HG03064 (cell line): ENCODE measurements at regions not wholly inside any gene's neighbourhood (a gene's known extent, or its start where the extent isn't known, plus 50 kb on each side); places are given as distances from the start of the nearest gene placed in this dataset.
"Not testable (repeated sequence)": the region's sequence is repeated elsewhere in the genome, so short reads cannot be mapped to it uniquely, and the experiment has no call there.

Source experiments
- ATAC-seq: cut with Tn5 transposase; IDR thresholded peaks from one replicate; pipeline ENCODE4 v1.9.1; 2021; ENCODE audit warnings: low read depth; ENCODE audit not compliant: unreplicated experiment

DNA sequence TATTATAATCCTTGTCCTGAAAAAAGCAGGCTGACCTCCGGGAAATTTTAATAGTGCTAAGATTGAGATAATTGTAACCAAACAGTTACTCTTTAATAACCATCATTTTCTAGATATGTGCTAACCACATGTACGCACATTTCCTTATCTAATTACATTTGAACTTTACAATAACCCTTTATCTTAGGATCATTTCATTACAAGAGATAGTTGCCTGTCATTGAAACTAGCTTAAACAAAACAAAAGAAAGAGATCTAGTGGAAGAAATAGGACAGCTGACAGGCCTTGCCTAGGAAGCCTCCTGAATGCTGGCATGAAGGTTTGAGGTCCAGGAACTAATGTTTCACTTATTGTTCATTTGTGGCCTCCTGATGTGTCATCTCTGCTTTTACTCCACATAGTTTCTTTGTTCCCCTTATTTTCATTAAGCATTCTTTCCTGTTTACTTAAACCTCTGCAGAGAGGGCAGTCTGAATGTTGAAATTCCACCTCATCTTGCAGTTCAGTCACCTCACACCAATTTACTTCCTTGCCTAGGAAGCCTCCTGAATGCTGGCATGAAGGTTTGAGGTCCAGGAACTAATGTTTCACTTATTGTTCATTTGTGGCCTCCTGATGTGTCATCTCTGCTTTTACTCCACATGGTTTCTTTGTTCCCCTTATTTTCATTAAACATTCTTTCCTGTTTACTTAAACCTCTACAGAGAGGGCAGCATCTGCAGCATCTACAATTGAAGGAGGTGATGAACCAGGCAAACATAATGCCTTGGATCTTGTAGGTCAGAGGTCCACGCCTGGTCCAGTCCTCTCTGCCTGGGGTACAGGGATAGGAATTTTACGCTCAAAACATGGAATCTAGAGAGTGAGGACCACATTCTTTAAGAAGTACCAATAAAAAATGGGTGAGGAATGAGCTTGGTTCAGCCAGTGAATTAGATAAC lies 247.5 kb downstream of the SPATA31A6 start:
- not testable (repeated sequence) for ATAC-seq

DNA sequence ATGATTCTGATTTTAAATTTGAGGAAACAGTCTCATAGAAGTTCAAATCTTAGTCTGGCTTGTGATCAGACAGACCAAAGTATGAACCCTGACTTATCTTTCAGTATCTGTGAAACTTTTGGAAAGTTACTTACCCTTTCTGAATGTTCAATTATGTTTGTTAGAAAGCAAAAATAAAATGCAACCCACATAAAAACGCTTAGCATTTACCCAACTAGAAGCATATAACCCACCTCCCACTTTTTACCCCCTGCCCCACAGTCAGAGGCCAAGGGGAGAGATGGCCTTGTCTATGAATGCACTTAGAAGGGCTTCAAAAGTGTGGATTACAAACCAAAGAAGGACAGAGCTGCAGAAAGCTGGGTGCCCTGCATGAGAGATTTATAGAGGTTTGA lies 248.2 kb downstream of the SPATA31A6 start:
- not testable (repeated sequence) for ATAC-seq

DNA sequence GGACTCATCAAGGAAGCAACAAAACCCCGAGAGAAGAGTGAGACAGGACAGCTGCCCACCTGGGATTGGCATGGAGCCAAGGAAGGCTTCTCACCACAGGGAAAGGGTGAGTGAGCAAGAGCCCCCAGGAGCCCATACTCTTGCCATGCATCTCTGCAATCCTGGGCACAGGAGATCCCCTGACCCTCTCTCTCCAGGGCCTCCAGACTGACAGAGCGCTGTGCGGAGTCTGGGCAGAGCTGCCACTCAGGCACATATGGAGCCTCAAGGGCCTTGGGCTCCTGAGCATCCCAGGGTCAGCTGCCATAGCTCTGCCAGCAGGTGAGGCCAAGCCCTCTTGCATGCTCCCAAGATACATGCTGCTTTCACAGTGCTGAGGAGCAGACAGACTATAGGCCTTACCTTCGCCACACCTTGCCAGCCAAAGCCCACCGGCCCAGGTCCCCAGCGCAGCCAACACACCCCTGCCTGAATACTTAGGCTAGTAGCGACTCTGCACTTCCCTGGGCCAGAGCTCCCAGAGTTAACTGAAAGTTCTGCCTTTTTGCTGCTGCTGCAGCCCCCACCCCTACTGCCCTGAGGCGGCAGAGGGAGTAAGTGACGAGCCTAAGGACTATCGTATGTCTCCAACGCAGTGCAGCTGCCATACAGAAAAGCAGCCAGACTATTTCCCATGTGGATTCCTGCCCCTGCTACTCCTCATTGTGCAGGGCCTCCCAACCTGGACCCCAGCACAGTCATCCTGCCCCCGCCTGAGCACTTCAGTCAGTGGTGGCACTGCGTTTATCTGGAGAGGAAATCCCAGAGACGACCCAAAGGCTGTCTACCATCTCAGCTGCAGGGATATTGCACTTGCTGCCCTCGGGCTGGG lies 251.6 kb downstream of the SPATA31A6 start:
- not testable (repeated sequence) for ATAC-seq

DNA sequence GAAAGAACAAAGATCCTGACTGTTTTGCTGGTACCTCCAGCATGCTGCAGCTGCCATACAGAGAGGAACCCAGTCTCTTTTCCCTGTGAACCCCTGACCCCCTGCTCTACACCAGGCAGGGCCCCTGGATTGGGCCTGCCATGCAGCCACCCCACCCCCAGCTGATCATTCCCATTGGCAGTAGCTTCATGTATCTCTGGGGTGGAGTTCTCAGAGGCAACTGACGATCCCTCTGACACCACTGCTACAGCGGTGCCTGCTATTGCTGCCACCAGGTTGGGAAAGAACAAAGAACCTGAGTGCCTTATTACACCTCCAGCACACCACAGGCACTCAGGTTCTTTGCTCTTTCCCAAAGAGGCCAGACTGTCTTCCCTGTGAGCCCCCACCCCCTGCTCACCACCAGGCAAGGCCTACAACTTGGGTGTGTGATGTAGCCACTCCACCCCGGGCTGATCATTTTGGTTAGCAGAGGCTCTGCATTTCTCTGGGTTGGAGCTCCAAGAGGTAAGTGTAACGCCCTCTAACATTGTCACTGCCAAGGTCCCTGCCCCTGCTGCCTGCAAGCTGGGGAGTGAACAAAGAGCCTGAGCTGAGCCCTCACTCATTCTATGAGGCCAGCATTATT lies 252.4 kb downstream of the SPATA31A6 start:
- not testable (repeated sequence) for ATAC-seq

GRCh38 chr9:42437057-42437759 lies 253.7 kb downstream of the SPATA31A6 start:
- ATAC-seq, result not testable (repeated sequence)

GRCh38 chr9:42442680-42443079 lies 259.2 kb downstream of the SPATA31A6 start:
- ATAC-seq, result not testable (repeated sequence)

GRCh38 chr9:42443414-42443813 lies 260.0 kb downstream of the SPATA31A6 start:
- not testable (repeated sequence) for ATAC-seq

GRCh38 chr9:42461436-42461835 lies 278.0 kb downstream of the SPATA31A6 start:
- not testable (repeated sequence) for ATAC-seq

DNA sequence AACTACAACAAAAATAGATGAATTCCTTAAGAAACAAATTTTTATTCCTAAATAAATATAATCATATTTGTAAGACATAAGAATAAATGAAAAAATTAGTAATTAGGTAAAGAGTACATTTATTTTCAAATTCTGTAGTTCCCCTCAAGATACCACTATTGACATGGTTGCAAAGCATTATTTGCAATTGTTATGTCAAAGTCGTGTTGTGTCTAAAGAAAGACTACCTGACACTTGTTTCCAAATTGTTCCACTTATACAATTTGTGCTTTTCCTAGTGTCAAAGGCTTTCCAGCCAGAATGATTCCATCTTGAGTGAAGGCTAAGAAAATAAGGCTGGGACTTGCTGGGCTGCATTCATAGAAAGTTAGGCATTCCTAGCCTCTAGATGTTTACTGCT lies 278.4 kb downstream of the SPATA31A6 start:
- ATAC-seq, result not testable (repeated sequence)

DNA sequence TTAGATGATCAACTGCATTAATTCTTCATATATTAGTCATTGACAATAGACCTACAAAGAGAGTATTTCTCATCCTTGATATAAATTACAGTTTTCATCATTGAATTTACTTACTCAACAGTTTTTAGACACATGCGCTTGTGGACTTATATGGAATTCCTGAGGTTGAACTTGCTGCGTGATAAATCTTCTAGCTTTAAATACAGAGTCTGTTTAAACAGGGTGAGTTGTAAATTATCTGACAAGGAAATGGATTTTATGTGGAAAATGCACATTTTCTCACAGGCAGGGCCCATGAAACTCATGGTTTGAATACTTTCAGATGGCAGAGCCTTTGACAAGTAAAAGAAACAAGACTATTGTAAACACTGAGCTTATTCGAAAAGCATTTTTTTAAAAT lies 280.5 kb downstream of the SPATA31A6 start:
- ATAC-seq, result not testable (repeated sequence)

DNA sequence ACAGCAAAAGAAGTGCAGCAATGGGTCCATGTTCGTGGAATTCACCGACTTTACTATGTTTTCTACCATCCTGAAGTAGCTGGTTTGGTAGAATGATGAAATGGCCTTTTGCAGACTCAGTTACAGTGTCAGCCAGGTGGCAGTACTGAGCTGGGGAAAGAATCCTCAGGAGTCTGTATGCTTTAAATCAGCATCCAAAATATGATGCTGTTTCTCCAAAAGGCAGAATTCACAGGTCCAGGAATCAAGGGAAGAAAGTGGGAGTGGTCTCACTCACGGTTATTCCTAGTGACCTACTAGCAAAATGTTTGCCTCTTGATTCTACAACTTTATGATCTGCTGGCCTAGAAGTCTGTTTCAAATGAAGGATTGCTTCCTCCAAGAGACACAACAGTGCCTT lies 287.1 kb downstream of the SPATA31A6 start:
- not testable (repeated sequence) for ATAC-seq

- ATAC-seq, result not testable (repeated sequence)
These were observed 307.5 kb downstream of the SPATA31A6 start for GRCh38 chr9:42490989-42491388.

DNA sequence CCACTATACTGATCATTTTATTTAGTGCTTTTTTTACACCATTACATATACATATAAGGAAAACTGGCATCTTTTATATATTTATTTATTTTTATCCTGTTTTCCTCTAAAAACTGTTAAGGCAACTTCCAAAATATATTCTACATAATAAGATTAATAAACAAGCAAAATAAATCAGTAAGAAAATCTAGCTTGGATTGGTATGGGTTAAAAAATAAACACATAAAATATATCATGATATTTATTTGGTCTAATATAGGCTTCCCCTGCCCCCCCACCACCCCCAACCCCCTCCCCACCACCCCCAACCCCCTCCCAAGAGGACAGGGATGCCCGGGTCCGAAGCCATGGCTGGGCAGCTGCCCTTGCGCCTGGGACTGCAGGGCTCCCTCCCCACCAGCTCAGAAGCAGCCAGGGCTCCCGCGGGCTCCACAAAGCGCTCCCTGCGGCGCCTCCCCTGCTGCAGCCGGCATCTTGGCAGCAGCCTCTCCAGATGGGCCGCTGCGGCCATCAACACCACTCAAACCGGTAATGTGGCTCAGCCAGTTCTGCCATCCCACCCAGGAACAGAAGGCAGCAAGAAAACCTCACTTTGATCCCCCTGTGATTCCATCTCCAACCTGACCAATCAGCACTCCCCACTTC lies 319.3 kb downstream of the SPATA31A6 start:
- ATAC-seq, result not testable (repeated sequence)

- not testable (repeated sequence) for ATAC-seq
These were observed 324.7 kb downstream of the SPATA31A6 start for GRCh38 chr9:42508111-42508510.

DNA sequence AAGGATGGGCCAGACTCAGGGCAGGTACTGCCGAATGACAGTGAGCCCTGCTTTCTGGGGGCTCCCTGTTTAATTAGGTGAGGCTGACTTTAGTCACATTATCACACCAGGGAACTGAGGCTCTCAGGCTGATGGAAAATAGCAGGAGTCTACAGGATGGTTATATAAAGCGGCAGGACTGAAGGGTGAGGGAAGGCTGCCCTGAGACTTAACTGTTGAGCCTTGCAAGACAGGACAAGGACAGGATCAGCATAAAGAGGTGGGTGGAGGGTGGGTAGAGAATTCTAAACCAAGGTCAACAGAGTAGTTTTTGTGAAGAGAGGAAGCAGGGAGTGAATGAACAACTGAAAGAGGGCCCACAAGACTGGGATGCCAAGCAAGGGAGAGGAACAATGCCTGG lies 330.1 kb downstream of the SPATA31A6 start:
- not testable (repeated sequence) for ATAC-seq

DNA sequence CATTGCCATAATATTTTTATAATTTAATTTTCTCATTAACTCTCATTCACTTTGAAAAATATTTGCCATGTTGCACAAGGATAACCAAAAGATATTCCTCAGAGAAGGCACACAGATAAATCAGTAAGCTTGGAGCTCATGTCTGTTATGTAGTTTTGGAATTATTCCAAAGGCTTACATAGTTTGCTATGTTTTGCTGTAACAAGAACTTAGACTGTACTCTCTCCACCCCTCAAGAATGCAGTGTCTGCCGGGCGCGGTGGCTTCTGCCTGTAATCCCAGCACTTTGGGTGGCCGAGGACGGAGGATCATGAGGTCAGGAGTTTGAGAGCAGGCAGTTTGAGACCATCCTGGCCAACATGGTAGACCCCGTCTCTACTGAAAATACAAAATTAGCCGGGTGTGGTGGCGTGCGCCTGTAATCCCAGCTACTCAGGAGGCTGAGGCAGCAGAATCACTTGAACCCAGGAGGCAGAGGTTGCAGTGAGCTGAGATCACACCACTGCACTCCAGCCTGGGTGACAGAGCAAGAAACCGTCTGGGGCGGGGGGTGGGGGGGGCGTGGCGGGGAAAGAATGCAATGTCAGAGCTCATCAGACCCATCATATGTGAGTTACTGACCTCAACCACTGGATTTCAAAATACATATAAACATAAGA lies 351.0 kb downstream of the SPATA31A6 start:
- ATAC-seq, result not testable (repeated sequence)

DNA sequence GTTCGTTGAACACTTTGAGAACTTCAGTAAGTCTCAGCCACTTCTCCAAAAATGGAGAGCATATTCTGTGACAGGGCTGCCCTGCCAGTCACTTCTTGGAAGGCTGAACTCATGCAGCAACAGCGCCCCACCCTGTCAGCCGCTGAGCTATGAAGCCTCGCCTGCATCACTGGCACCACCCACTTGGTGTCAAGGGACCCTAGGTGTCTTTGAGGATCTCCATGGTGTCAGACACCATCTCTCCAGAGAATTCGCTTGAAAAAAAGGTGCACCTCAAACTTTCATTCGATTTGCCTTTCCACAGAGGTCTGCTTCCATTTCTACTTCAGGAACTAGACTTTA lies 351.5 kb downstream of the SPATA31A6 start:
- ATAC-seq, result not testable (repeated sequence)

- not testable (repeated sequence) for ATAC-seq
These were observed 367.4 kb downstream of the SPATA31A6 start for GRCh38 chr9:42550789-42551357.

DNA sequence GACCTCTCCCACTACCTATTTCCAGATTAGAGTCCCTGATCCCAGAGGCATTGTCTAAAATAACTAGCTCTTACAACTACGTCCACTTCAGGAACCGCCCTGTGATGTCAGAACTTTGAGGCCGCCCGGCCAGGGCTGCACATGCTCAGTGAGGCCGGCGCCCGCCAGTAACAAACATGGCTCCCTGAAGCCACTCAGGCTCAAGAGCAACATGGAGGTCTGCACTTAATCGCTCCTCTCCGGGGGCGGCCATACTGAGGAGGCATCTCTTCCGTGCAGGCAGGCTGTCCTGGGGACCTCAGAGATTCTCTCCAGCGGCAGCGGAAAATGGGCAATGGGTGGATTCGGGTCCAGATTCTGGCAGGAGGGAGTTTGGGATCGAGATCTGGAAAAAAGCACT lies 385.1 kb downstream of the SPATA31A6 start:
- ATAC-seq, result not testable (repeated sequence)
